CD4-positive, alpha-beta T cell treated with Interleukin-1 beta for 1 hour (primary cell): ENCODE measurements at regions not wholly inside any gene's neighbourhood (a gene's known extent, or its start where the extent isn't known, plus 50 kb on each side); places are given as distances from the start of the nearest gene placed in this dataset.
"Not testable (repeated sequence)": the region's sequence is repeated elsewhere in the genome, so short reads cannot be mapped to it uniquely, and the experiment has no call there.

ENCODE experiments used
- DNase-seq, 2 donors: peaks; one replicate each; pipeline ENCODE4 v3.0.0-alpha.2; 2020 to 2022

DNA sequence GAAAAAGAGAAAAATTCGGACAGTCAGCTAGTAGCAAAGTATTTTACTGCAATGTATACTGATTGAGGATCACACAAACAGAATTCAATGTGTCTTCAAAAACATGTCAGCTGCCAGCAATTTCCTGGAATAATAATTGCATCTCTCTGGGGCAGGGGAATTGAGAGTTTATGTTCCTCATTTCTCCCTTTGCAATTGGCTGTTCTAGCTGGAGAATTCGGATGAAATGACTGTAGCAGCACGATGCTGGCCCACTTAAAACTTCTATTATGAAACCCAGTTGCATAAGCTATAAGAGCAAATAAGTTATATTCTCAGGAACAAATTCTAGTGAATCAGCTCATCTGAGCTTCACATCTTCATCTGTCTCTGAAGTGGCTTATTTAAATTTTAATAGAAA is 99.9 kb upstream of the CPEB2 start:
- DNase-seq: no peak

DNA sequence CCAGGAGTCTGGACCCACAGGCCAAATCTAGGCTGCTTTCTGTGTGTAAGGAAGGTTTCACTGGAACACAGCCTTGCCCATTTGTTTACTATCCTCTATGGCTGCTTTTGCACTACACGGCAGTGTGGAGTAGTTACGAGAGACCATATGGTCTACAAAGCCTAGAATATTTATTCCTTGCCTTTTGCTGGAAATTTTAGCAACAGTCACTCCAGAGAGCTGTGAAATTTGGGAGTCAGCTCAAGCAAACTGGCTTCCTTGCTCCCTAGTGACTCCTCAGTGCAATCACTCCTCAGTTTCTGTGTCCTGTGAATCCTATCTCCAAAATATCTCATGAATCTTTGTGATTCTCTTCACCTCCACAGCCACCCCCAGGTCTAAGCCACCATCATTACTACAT is 99.0 kb upstream of the CPEB2 start:
- DNase-seq: no peak

DNA sequence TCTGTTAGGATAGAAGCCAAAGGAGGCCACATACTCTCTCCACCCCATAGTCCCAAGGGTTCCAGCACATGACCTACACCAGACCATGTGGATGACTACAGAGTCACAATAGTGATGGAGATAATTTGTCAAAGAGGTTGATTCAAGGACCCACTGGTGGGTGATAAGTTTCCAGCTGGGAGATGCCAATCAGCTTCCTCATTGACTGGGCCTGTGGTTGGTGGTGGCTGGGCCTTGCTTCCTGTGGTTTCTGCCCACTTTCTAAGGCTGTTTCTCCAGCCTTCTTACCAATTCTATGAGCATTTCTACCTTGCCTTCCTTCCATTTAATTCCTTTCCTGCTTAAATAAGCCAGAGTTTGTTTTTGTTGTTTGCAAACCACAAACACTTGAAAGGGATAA is 95.5 kb upstream of the CPEB2 start:
- DNase-seq: no peak

GRCh38 chr4:14908635-14909034 is 93.6 kb upstream of the CPEB2 start:
- DNase-seq: no peak

DNA sequence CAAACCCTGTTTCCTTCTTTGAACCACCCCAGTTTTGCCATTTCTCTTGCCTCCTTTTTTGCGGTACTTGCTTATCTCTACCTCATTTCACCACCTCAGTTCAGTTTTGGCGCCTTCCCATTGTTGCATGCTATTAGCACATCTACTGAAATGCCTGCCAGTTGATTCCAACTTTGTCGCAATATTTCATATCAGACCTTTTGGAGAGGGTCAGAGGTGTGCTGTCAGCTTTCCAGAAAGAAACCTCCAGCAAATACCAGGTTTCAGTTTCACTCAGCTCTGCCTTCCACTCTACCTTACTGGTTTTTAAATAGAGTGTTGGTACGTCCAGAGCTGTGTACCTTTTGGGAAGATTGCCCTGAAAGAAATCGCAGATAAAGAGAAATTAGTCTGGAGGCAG is 91.9 kb upstream of the CPEB2 start:
- DNase-seq: no peak

DNA sequence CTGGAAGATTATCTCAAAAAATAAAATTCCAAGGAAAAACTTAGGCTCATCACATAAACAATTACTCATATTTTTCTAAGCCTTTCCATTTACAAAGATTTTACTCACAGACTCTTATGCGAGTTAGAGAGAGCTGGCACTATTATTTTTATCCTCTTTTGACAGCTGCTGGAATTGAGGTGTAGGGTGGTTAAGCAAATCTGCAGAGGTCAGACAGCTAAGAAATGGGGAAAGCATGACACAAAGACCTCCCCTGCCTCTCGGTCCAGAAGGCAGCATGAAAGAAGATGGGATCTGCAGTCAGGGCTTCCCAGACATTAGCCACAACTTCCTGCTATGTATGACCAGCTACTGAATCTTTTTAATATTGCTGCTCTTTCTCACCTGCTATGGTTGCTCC is 89.9 kb upstream of the CPEB2 start:
- DNase-seq: no peak

GRCh38 chr4:14915018-14915417 is 87.3 kb upstream of the CPEB2 start:
- DNase-seq: no peak

DNA sequence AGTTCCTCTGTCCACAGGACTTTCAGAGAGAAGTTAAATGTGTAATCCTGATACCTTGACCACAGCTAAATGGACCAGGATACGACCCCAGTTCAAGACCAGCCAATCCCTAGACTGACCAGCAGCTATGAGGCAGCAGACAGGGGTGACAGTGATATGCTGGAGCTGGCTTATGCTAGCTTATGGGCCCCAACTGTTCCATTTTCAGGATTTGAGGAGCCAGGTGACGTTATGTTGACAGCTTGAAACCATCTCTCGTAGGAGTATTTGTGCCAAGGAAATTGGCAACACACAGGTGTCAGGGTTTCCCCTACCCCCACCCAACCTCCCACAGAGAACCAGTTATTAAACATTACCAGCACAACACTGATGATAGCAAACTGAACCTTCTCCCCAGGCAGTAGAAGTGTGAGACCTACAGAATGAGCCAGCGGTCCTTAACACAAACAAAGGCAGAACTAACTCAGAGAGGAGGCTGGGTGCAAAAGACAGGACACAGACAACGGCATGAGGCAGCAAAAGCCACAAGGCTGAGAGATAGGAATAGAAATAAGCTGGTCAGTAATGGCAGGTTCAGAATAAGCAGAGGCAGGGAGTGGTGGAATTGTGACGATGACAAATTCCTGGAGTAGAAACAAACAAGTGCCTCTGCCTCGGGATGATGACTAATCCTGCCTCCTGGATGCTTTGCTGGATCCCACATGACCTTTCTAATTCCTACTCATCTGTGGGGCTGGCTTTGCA is 85.6 kb upstream of the CPEB2 start:
- no peak for DNase-seq

- no peak for DNase-seq
Measured at GRCh38 chr4:14917298-14917633, 85.0 kb upstream of the CPEB2 start.

- DNase-seq: no peak
Measured at GRCh38 chr4:14918336-14918735, 83.9 kb upstream of the CPEB2 start.

DNA sequence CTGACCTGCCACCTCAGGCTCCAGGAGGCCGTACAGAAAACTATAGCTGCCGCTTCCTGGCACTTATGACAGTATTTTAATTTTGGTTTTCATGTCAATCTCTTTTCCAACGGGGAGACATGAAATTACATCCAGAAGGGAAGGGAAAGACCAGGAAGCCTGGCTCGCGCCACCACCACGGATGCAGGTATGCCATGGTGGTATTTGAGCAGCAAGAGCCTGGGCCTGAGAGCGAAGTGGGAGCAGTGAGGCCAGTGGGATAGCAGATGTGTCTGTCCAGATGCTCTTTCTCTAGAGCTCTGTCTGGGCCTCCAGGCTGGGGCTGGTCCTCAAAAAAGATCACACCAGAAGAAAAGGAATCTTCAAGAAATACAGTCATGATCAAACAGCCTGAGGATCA is 82.5 kb upstream of the CPEB2 start:
- no peak for DNase-seq

DNA sequence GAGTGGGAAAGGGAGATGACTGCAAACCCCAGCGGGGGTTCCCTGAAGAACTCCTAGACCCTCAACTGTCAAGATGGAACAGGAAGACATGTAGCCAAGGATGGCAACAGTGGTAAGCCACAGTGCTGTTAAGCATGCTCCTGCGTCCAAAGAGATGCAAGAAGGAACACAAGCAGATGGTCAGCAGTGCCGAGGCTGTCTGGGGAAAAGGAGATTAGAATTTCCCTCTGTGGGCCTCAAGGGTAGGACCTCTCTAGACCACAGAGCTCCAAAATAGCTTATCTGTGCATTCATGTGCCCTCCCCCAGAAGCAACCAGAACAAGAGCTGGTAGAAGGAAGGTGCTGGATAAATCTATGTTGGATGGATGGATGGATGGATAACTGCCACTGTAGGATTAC is 82.0 kb upstream of the CPEB2 start:
- no peak for DNase-seq

GRCh38 chr4:14920759-14921320 is 81.4 kb upstream of the CPEB2 start:
- DNase-seq: no peak

GRCh38 chr4:14921781-14922180 is 80.5 kb upstream of the CPEB2 start:
- not testable (repeated sequence) for DNase-seq

DNA sequence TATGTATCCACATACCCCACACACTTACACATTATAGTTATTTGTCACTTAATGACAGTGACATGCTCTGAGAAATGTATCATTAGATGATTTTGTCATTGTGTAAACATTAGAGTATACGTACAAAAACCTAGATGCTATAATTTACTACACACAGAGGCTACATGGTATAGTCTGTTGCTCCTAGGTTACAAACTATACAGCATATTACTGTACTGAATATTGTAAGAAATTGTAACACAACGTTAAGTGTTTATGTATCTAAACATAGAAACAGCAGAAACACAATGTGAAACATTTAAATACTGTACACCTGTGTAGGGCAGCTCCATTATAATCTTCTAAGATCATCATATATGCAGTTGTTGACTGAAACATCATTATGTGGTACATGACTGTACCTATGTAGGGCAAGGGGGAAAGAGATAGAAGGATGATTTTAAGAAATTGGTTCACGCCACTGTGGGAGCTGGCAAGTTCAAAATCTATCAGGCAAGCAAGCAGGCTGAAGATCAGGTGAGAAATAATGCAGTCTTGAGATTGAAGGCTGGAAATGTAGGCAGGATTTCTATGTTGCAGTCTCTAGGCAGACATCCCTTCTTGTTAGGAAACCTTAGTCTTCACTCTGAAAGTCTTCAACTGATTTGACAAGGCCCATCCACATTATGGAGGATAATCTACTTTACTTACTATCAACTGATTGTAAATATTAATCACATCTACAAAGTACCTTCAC is 78.0 kb upstream of the CPEB2 start:
- DNase-seq: no peak

DNA sequence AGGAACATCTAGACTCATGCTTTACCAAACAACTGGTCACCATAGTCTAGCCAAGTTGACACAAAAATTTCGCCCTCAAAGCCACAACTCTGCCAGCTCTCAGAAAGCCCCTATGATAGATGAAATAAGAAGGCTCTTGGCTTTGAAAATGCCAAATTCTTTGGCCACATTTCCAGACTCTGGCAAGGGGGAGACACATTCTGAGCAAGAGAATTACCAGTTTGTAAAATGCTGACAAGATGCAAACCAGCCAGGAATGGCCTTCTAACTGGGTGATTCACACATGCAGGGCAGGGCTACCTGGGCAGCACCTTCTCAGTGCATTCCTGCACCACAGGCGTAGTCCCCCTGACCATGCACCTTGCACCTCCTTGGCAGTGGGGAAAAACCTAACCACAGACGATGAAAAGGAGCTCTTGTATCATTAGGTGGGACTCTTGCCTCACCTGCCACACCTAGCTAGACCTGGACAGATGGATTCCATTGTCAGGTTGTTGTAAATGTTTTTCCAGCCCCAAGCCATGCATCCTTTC is 77.4 kb upstream of the CPEB2 start:
- DNase-seq: no peak

- no peak for DNase-seq
Measured at GRCh38 chr4:14925471-14925870, 76.8 kb upstream of the CPEB2 start.

- no peak for DNase-seq
Measured at GRCh38 chr4:14926368-14926767, 75.9 kb upstream of the CPEB2 start.

DNA sequence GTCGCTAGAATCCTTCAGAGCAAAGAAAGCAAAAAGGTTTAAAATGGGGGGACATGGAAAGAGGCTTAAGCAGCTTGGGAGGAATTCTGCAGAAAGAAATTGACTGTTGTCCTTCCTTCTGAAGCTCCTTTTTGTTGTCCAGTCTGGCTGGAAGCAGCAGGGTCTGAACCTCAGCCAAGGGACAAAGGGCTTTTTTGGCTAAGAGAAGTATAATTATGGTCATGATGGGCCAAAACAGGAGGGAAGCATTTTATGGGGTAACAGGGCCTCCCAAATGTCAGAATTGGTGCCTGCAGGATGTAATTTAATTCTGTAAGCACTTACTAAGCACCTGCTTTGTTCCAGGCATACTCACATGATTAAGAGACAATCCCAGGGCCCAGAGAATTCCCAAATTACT is 74.2 kb upstream of the CPEB2 start:
- no peak for DNase-seq

DNA sequence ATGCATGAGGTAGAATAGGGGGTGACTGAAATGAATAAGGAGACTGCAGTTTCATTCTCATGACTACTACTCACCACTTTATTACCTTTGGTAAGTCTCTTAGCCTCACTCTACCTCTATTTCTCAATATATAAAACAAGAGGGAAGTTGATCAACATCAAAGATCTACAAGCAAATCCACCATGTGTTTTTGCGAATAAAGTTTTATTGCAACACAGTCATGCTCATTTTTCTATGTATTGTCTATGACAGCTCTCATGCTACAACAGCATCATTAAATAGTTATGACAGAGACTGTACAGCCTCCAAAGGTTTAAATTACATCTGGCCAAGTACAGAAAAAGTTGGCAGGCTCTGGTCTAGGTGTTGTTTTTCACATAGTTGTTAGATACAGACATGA is 72.6 kb upstream of the CPEB2 start:
- no peak for DNase-seq

DNA sequence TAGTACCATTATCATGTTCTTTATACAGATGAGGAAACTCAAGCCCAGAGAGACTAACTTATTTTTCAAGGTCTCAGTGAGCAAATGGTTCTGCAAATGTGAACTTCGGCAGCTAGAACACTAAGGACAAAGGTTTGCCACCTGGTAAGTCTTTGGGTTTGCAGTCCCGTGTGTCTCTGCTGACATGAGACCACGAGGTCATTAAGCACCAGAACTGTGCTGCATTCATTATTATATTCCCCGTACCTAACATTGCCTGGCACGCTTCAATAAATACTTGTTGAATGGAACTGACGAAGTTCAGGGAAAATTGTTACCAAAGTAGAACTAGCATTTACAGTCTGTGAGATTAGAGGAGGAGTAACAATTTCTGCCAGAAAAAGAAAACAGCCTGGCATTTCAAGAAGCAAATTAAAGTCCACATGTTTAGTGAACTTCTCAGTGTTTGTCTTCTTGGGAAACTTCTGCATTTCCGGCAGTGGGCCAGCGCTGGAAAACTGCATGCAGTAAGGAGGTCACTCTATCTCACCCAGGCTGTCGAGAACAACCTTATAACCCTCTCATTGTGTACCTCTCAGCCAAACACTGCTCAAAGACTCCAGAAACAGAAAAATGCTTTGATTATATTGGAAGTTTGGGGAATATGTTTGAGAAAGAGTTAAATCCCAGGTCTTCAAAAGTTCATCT is 67.4 kb upstream of the CPEB2 start:
- DNase-seq: no peak

- DNase-seq: no peak
Measured at GRCh38 chr4:14943749-14944148, 58.5 kb upstream of the CPEB2 start.

GRCh38 chr4:14952352-14952751 is 49.9 kb upstream of the CPEB2 start:
- DNase-seq: no peak
